ENCODE measurements at regions not wholly inside any gene's neighbourhood (a gene's known extent, or its start where the extent isn't known, plus 50 kb on each side); places are given as distances from the start of the nearest gene placed in this dataset.

GRCh38 chr17:59511726-59512125, 53.7 kb upstream of the DHX40 start:
- TF ChIP-seq CTCF (IDR thresholded peaks at IDR 0.05) (no peak), POLR2A (IDR thresholded peaks at IDR 0.05) (no peak)
- intact Hi-C loops (cut with DNase I; ENCODE audit: low total_unique reads), result no loop called here
- H3K4me3 ChIP-seq (ENCODE audit: low read depth, poor library complexity, severe bottlenecking), result no peak overlapping the region
- no peak for DNase-seq (ENCODE audit: low spot score in 2 of 2)

GRCh38 chr17:59512844-59513385, 52.5 kb upstream of the DHX40 start:
- intact Hi-C loops (cut with DNase I; ENCODE audit: low total_unique reads), result no loop called here
- H3K4me3 ChIP-seq (ENCODE audit: low read depth, poor library complexity, severe bottlenecking), result no peak overlapping the region
- 92 to 93% methylated on average over 6 of the region's 6 CpGs for WGBS, 2 donors
- TF ChIP-seq POLR2A (IDR thresholded peaks at IDR 0.05) (no peak), CTCF (IDR thresholded peaks at IDR 0.05) (no peak)
- no peak for DNase-seq (ENCODE audit: low spot score in 2 of 2)

GRCh38 chr17:59513934-59514841, 51.2 kb upstream of the DHX40 start:
- intact Hi-C loops (cut with DNase I; ENCODE audit: low total_unique reads), result no loop called here
- no peak overlapping the region for H3K4me3 ChIP-seq (ENCODE audit: low read depth, poor library complexity, severe bottlenecking)
- DNase-seq (ENCODE audit: low spot score in 2 of 2), result peak; percentile 74 to 92
- TF ChIP-seq POLR2A (IDR thresholded peaks at IDR 0.05), result no peak
- 66 to 69% methylated on average over 8 of the region's 8 CpGs for WGBS, 2 donors
